ENCODE measurements at regions not wholly inside any gene's neighbourhood (a gene's known extent, or its start where the extent isn't known, plus 50 kb on each side); places are given as distances from the start of the nearest gene placed in this dataset.

GRCh38 chr13:102466610-102467190 is 64.9 kb upstream of the FGF14 start:
- H3K36me3 Mint-ChIP-seq, result no peaks in the 10 kb centered on the region
- H3K4me3 ChIP-seq (ENCODE audit: control insufficient read depth in 1 of 2, extremely low read depth in 1 of 2, low read length in 1 of 2), result no peak overlapping the region
- H3K27me3 Mint-ChIP-seq, result peaks cover 16 to 24% of the 10 kb centered on the region in 2 donors
- H3K9me3 Mint-ChIP-seq, result no peaks in the 10 kb centered on the region
- no peak overlapping the region for H3K27ac Mint-ChIP-seq
- ATAC-seq (replicated peaks in 1 of 4), result no peak
- no peaks in the 10 kb centered on the region for H3K4me1 ChIP-seq (ENCODE audit: control insufficient read depth in 1 of 2, extremely low read depth in 1 of 2, insufficient read depth in 2 of 2, low read length in 2 of 2)
- H3K4me3 Mint-ChIP-seq, result no peak overlapping the region
- ChIA-PET CTCF (interaction anchor here in 1 of 2 donors (0.7 kb wide), 1 partner anchor 467 kb away, joined by 3 read pairs; no protein-coding TSS in a partner anchor), POLR2A (no interaction called here)
- 60% methylated on average over 1 of the region's 3 CpGs for WGBS (ENCODE audit: insufficient coverage)
- H3K27ac ChIP-seq (ENCODE audit: low read length), result no peak overlapping the region
- no peaks in the 10 kb centered on the region for H3K9me3 ChIP-seq
- peaks cover 0 to 5% of the 10 kb centered on the region in 2 experiments for H3K27me3 ChIP-seq (replicated peaks in 1 of 2; ENCODE audit: control insufficient read depth in 2 of 2, extremely low read depth in 1 of 2, insufficient read depth in 2 of 2, low read length in 1 of 2)
- DNase-seq, result no peak
- H3K36me3 ChIP-seq (ENCODE audit: control insufficient read depth in 2 of 2, extremely low read depth in 1 of 2, insufficient read depth in 1 of 2, low read length in 1 of 2), result no peaks in the 10 kb centered on the region
- H3K4me1 Mint-ChIP-seq, result no peaks in the 10 kb centered on the region

- no peaks in the 10 kb centered on the region for H3K36me3 Mint-ChIP-seq
- no peak overlapping the region for H3K27ac Mint-ChIP-seq
- no peaks in the 10 kb centered on the region for H3K9me3 Mint-ChIP-seq
- H3K4me1 ChIP-seq (ENCODE audit: control insufficient read depth in 1 of 2, extremely low read depth in 1 of 2, insufficient read depth in 2 of 2, low read length in 2 of 2), result no peaks in the 10 kb centered on the region
- H3K27me3 ChIP-seq (replicated peaks in 1 of 2; ENCODE audit: control insufficient read depth in 2 of 2, extremely low read depth in 1 of 2, insufficient read depth in 2 of 2, low read length in 1 of 2), result no peaks in the 10 kb centered on the region
- peaks cover 0 to 1% (median under 1%) of the 10 kb centered on the region in 3 donors for H3K4me1 Mint-ChIP-seq
- DNase-seq, result no peak
- H3K9me3 ChIP-seq, result no peaks in the 10 kb centered on the region
- no peak for ATAC-seq (replicated peaks in 1 of 4)
- H3K4me3 Mint-ChIP-seq, result no peak overlapping the region
- CTCF ChIA-PET, result no interaction called here
- POLR2A ChIA-PET, result no interaction called here
- H3K27ac ChIP-seq (ENCODE audit: low read length), result no peak overlapping the region
- WGBS (ENCODE audit: insufficient coverage), result 86% methylated on average over 2 of the region's 3 CpGs
- H3K36me3 ChIP-seq (ENCODE audit: control insufficient read depth in 2 of 2, extremely low read depth in 1 of 2, insufficient read depth in 1 of 2, low read length in 1 of 2), result no peaks in the 10 kb centered on the region
- H3K4me3 ChIP-seq (ENCODE audit: control insufficient read depth in 1 of 2, extremely low read depth in 1 of 2, low read length in 1 of 2), result no peak overlapping the region
- H3K27me3 Mint-ChIP-seq, result peaks cover 10 to 14% of the 10 kb centered on the region in 2 donors
These were observed 60.7 kb upstream of the FGF14 start for GRCh38 chr13:102462570-102462969.

GRCh38 chr13:102461302-102461701 is 59.5 kb upstream of the FGF14 start:
- peaks cover 8 to 12% of the 10 kb centered on the region in 2 donors for H3K27me3 Mint-ChIP-seq
- H3K27ac Mint-ChIP-seq, result no peak overlapping the region
- no peak overlapping the region for H3K4me3 ChIP-seq (ENCODE audit: control insufficient read depth in 1 of 2, extremely low read depth in 1 of 2, low read length in 1 of 2)
- no peak for ATAC-seq (replicated peaks in 1 of 4)
- ChIA-PET CTCF (interaction anchor here in 1 of 2 donors (0.6 kb wide), 1 partner anchor 325 kb away, joined by 3 read pairs; no protein-coding TSS in a partner anchor), POLR2A (interaction anchor here in 1 of 2 donors (0.5 kb wide), 1 partner anchor 100 kb away, joined by 5 read pairs; no protein-coding TSS in a partner anchor)
- H3K4me1 Mint-ChIP-seq, result peaks cover 0 to 6% (median 5%) of the 10 kb centered on the region in 3 donors
- H3K27me3 ChIP-seq (replicated peaks in 1 of 2; ENCODE audit: control insufficient read depth in 2 of 2, extremely low read depth in 1 of 2, insufficient read depth in 2 of 2, low read length in 1 of 2), result no peaks in the 10 kb centered on the region
- H3K9me3 Mint-ChIP-seq, result no peaks in the 10 kb centered on the region
- WGBS (ENCODE audit: insufficient coverage), result no CpG with 5 or more reads among the region's 1 CpG
- no peaks in the 10 kb centered on the region for H3K9me3 ChIP-seq
- no peaks in the 10 kb centered on the region for H3K36me3 Mint-ChIP-seq
- no peak overlapping the region for H3K27ac ChIP-seq (ENCODE audit: low read length)
- DNase-seq, result no peak
- no peak overlapping the region for H3K4me3 Mint-ChIP-seq
- H3K4me1 ChIP-seq (ENCODE audit: control insufficient read depth in 1 of 2, extremely low read depth in 1 of 2, insufficient read depth in 2 of 2, low read length in 2 of 2), result no peaks in the 10 kb centered on the region
- H3K36me3 ChIP-seq (ENCODE audit: control insufficient read depth in 2 of 2, extremely low read depth in 1 of 2, insufficient read depth in 1 of 2, low read length in 1 of 2), result no peaks in the 10 kb centered on the region

- CTCF ChIA-PET, result interaction anchor here in 1 of 2 donors (0.6 kb wide), 1 partner anchor 325 kb away, joined by 3 read pairs; no protein-coding TSS in a partner anchor
- H3K36me3 Mint-ChIP-seq, result no peaks in the 10 kb centered on the region
These were observed 59.0 kb upstream of the FGF14 start for GRCh38 chr13:102460806-102461205.

GRCh38 chr13:102452836-102453235 is 51.0 kb upstream of the FGF14 start:
- no peaks in the 10 kb centered on the region for H3K27me3 ChIP-seq (replicated peaks in 1 of 2; ENCODE audit: control insufficient read depth in 2 of 2, extremely low read depth in 1 of 2, insufficient read depth in 2 of 2, low read length in 1 of 2)
- DNase-seq (no peak), ATAC-seq (replicated peaks in 1 of 4) (no peak)
- H3K36me3 ChIP-seq (ENCODE audit: control insufficient read depth in 2 of 2, extremely low read depth in 1 of 2, insufficient read depth in 1 of 2, low read length in 1 of 2), result no peaks in the 10 kb centered on the region
- CTCF ChIA-PET, result no interaction called here
- Mint-ChIP-seq H3K27me3 (peaks cover 4 to 20% of the 10 kb centered on the region in 2 donors), H3K27ac (no peak overlapping the region), H3K4me3 (no peak overlapping the region), H3K36me3 (no peaks in the 10 kb centered on the region), H3K4me1 (peaks cover 0 to 6% (median 5%) of the 10 kb centered on the region in 3 donors), H3K9me3 (no peaks in the 10 kb centered on the region)
- H3K4me1 ChIP-seq (ENCODE audit: control insufficient read depth in 1 of 2, extremely low read depth in 1 of 2, insufficient read depth in 2 of 2, low read length in 2 of 2), result no peaks in the 10 kb centered on the region
- H3K9me3 ChIP-seq, result no peaks in the 10 kb centered on the region
- no CpG with 5 or more reads among the region's 2 CpGs for WGBS (ENCODE audit: insufficient coverage)
- no peak overlapping the region for H3K27ac ChIP-seq (ENCODE audit: low read length)
- no peak overlapping the region for H3K4me3 ChIP-seq (ENCODE audit: control insufficient read depth in 1 of 2, extremely low read depth in 1 of 2, low read length in 1 of 2)
- POLR2A ChIA-PET, result no interaction called here

More at GRCh38 chr13:102460806-102461205, 59.0 kb upstream of the FGF14 start:
- Mint-ChIP-seq H3K4me1 (peaks cover 0 to 6% (median 5%) of the 10 kb centered on the region in 3 donors), H3K27me3 (peaks cover 8 to 10% of the 10 kb centered on the region in 2 donors), H3K27ac (no peak overlapping the region), H3K4me3 (no peak overlapping the region), H3K9me3 (no peaks in the 10 kb centered on the region)
- Histone ChIP-seq H3K36me3 (ENCODE audit: control insufficient read depth in 2 of 2, extremely low read depth in 1 of 2, insufficient read depth in 1 of 2, low read length in 1 of 2) (no peaks in the 10 kb centered on the region), H3K27ac (ENCODE audit: low read length) (no peak overlapping the region), H3K4me3 (ENCODE audit: control insufficient read depth in 1 of 2, extremely low read depth in 1 of 2, low read length in 1 of 2) (no peak overlapping the region), H3K9me3 (no peaks in the 10 kb centered on the region), H3K4me1 (ENCODE audit: control insufficient read depth in 1 of 2, extremely low read depth in 1 of 2, insufficient read depth in 2 of 2, low read length in 2 of 2) (no peaks in the 10 kb centered on the region), H3K27me3 (replicated peaks in 1 of 2; ENCODE audit: control insufficient read depth in 2 of 2, extremely low read depth in 1 of 2, insufficient read depth in 2 of 2, low read length in 1 of 2) (no peaks in the 10 kb centered on the region)
- 76% methylated on average over 7 of the region's 7 CpGs for whole genome bisulfite sequencing (ENCODE audit: insufficient coverage)
- POLR2A ChIA-PET, result no interaction called here
- ATAC-seq (replicated peaks in 1 of 4) (no peak), DNase-seq (no peak)
